DMS79 treated with DMSO at 0.1 percent for 48 hours (cell line): ENCODE measurements at regions not wholly inside any gene's neighbourhood (a gene's known extent, or its start where the extent isn't known, plus 50 kb on each side); places are given as distances from the start of the nearest gene placed in this dataset.
"Not testable (repeated sequence)": the region's sequence is repeated elsewhere in the genome, so short reads cannot be mapped to it uniquely, and the experiment has no call there.

Experiments
- DNase-seq: peaks from one replicate; lab custom pipeline; 2025; lab: John Stamatoyannopoulos, UW

- DNase-seq: no peak
Observed at GRCh38 chr2:58436872-58437271, 195.7 kb upstream of the FANCL start.

- DNase-seq: no peak
Observed at GRCh38 chr2:58435246-58435645, 194.1 kb upstream of the FANCL start.

GRCh38 chr2:58434692-58435091, 193.6 kb upstream of the FANCL start:
- no peak for DNase-seq

GRCh38 chr2:58432491-58433170, 191.5 kb upstream of the FANCL start:
- no peak for DNase-seq

GRCh38 chr2:58429014-58429875, 188.1 kb upstream of the FANCL start:
- peak; percentile 61 for DNase-seq

GRCh38 chr2:58428096-58429013, 187.2 kb upstream of the FANCL start:
- peak; percentile 62 for DNase-seq

GRCh38 chr2:58427572-58428095, 186.5 kb upstream of the FANCL start:
- peak; percentile 70 for DNase-seq

- DNase-seq: no peak
Observed at GRCh38 chr2:58425368-58425767, 184.2 kb upstream of the FANCL start.

GRCh38 chr2:58419983-58420382, 178.9 kb upstream of the FANCL start:
- DNase-seq: no peak

- DNase-seq: no peak
Observed at GRCh38 chr2:58416696-58417095, 175.6 kb upstream of the FANCL start.

- DNase-seq: no peak
Observed at GRCh38 chr2:58414506-58414905, 173.4 kb upstream of the FANCL start.

- DNase-seq: no peak
Observed at GRCh38 chr2:58410549-58410948, 169.4 kb upstream of the FANCL start.

GRCh38 chr2:58407487-58407886, 166.4 kb upstream of the FANCL start:
- DNase-seq: no peak

GRCh38 chr2:58405341-58405740, 164.2 kb upstream of the FANCL start:
- no peak for DNase-seq

- no peak for DNase-seq
Observed at GRCh38 chr2:58401936-58402335, 160.8 kb upstream of the FANCL start.

- no peak for DNase-seq
Observed at GRCh38 chr2:58398406-58398805, 157.3 kb upstream of the FANCL start.

GRCh38 chr2:58387701-58388100, 146.6 kb upstream of the FANCL start:
- DNase-seq: no peak

- DNase-seq: not testable (repeated sequence)
Observed at GRCh38 chr2:58386904-58387303, 145.8 kb upstream of the FANCL start.

GRCh38 chr2:58378152-58378551, 137.0 kb upstream of the FANCL start:
- no peak for DNase-seq

GRCh38 chr2:58377181-58377580, 136.1 kb upstream of the FANCL start:
- DNase-seq: no peak

- no peak for DNase-seq
Observed at GRCh38 chr2:58376592-58376991, 135.5 kb upstream of the FANCL start.

- DNase-seq: no peak
Observed at GRCh38 chr2:58369594-58369993, 128.5 kb upstream of the FANCL start.
